Omental fat pad (tissue), 3 donors: ENCODE measurements at regions not wholly inside any gene's neighbourhood (a gene's known extent, or its start where the extent isn't known, plus 50 kb on each side); places are given as distances from the start of the nearest gene placed in this dataset.
"Not testable (repeated sequence)": the region's sequence is repeated elsewhere in the genome, so short reads cannot be mapped to it uniquely, and the experiment has no call there.

Experiments
- ATAC-seq: fragments of 150-250 bp; one replicate; pipeline ENCODE4 v1.9.1; 2016; ENCODE audit warnings: mild to moderate bottlenecking, moderate library complexity; ENCODE audit not compliant: low FRiP score
- DNase-seq: peaks from one replicate; pipeline ENCODE4 v3.0.0-alpha.2; 2019; ENCODE audit warnings: low spot score
- TF ChIP-seq, protein P1 (sequence below), 3 donors: fragments of 450-650 bp; IDR thresholded peaks; one replicate each; pipeline ENCODE4 v1.5.1; 2016 to 2017; ENCODE audit warnings: antibody characterized with exemption in 3 of 3, mild to moderate bottlenecking in 3 of 3, moderate library complexity in 2 of 3

- ATAC-seq (no peak), DNase-seq (no peak)
- TF ChIP-seq, protein P1, sequence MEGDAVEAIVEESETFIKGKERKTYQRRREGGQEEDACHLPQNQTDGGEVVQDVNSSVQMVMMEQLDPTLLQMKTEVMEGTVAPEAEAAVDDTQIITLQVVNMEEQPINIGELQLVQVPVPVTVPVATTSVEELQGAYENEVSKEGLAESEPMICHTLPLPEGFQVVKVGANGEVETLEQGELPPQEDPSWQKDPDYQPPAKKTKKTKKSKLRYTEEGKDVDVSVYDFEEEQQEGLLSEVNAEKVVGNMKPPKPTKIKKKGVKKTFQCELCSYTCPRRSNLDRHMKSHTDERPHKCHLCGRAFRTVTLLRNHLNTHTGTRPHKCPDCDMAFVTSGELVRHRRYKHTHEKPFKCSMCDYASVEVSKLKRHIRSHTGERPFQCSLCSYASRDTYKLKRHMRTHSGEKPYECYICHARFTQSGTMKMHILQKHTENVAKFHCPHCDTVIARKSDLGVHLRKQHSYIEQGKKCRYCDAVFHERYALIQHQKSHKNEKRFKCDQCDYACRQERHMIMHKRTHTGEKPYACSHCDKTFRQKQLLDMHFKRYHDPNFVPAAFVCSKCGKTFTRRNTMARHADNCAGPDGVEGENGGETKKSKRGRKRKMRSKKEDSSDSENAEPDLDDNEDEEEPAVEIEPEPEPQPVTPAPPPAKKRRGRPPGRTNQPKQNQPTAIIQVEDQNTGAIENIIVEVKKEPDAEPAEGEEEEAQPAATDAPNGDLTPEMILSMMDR (IDR thresholded peaks at IDR 0.05) = no peak
These were observed 211.1 kb downstream of the ALG10B start for GRCh38 chr12:38527631-38528030.

DNA sequence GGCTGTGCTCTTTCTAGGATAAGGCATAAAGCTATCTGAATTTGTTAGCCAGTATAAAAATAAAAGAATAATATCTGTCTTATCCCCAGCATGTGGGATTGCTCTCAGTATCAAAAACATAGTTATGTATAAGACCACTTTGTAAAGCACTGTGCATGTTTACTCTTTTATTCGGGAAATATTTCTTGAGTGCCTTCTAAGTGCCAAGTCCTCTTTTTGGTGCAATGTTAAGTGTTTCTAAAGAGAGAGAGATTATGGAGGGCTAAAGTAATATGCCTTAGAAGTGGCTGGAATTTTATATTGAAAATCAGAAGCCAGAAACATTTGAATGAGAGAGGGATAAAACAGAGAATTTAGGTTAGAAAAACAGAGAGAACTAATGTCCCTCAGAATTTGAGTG, 212.0 kb downstream of the ALG10B start:
- no peak for ATAC-seq
- DNase-seq = no peak
- TF ChIP-seq, protein P1 (IDR thresholded peaks at IDR 0.05) = no peak

DNA sequence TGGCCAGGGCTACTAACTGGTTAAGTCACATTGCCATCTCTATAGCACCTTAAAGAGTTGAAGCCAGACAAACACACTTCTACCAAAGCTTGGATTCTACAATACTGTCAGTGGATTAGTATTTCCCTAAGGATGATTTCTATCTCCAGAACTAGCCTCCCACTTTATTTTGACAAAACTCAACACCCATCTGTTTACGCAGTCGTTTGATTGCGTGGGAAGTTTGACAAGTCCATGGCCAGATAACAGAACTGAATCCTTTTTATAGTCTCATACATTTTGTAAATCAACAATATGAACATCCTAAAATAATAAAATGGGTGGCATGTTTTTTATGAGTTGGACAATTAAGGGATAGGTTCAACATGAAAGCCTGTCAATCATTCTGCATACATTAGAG, 212.7 kb downstream of the ALG10B start:
- not testable (repeated sequence) for DNase-seq, ATAC-seq

DNA sequence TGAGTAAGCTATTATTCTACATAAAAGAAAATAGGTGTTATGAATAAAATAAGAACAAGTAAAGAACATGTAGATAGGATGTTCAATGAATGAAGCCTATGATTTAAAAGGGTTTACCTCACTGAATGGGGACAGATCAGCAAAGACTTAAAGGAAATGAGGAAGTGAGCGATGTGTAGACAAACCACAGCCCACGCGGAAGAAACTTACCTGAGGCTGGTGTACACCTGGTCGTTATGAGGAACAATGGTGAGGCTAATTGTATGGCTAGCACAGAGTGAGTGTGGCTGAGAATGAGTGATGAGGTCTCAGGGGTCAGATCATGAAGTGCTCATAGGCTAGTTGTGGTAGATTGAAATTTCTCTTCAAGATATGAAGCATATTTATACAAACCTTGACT, 221.7 kb downstream of the ALG10B start:
- ATAC-seq (no peak), DNase-seq (no peak)
- TF ChIP-seq, protein P1 (IDR thresholded peaks at IDR 0.05) = no peak

GRCh38 chr12:38540156-38540555, 223.6 kb downstream of the ALG10B start:
- no peak for DNase-seq
- ATAC-seq = no peak
- TF ChIP-seq, protein P1 (IDR thresholded peaks at IDR 0.05) = no peak

DNA sequence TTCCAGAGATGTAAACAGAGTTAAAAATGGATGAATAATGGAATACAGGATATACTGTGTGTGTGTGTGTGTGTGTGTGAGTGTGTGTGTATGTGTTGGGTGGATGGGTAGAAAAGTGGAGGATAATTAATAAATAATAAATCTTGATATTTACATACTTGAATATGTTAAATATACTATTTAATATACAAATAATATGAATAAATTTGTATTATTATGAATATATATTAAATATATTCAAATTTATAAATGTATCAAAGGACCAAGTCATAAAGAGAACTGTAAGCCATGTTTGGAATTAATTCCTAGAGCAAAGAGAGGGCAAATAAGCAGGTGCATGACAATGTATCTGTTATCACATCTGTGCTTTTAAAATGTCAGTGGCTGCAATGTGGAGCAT, 225.3 kb downstream of the ALG10B start:
- DNase-seq (no peak), ATAC-seq (no peak)
- TF ChIP-seq, protein P1 (IDR thresholded peaks at IDR 0.05) = no peak

DNA sequence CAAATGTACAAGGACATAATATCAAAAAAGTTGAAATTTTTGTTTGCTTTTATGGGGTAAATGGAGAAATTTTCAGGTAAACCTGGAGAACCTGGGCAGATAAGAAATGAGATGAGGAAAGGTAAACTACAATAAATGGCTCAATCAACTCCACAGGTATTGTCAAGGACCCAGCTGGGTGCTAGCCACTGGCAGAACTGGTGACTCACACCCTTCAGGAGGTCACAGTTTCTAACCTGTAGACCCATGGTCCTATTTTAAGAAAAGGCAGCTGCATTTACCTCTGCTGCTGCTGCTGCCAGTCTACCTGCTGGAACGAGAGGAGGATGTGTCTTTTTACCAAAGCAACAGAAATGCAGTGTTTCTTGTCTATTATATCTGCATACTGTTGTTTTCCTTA, 226.6 kb downstream of the ALG10B start:
- DNase-seq = no peak
- ATAC-seq = no peak
- TF ChIP-seq, protein P1 (IDR thresholded peaks at IDR 0.05) = no peak
